ENCODE measurements at regions not wholly inside any gene's neighbourhood (a gene's known extent, or its start where the extent isn't known, plus 50 kb on each side); places are given as distances from the start of the nearest gene placed in this dataset.

GRCh38 chr10:3954615-3955014 lies 169.6 kb upstream of the KLF6 start:
- TF ChIP-seq POLR2A (IDR thresholded peaks at IDR 0.05; ENCODE audit: low read depth, low read length) (no peak), EZH2 (IDR thresholded peaks at IDR 0.05; ENCODE audit: borderline replicate concordance, low read depth, low read length, severe bottlenecking) (no peak)
